Peyer's patch (tissue), 4 donors: ENCODE measurements at regions not wholly inside any gene's neighbourhood (a gene's known extent, or its start where the extent isn't known, plus 50 kb on each side); places are given as distances from the start of the nearest gene placed in this dataset.

Experiments
- POLR2A ChIP-seq, 2 donors: fragments of 450-650 bp; IDR thresholded peaks; one replicate each; pipeline ENCODE4 v1.5.1; 2017; ENCODE audit warnings: antibody characterized with exemption in 2 of 2, mild to moderate bottlenecking in 2 of 2, moderate library complexity in 2 of 2
- TF ChIP-seq, protein P1 (sequence below), 6 experiments: fragments of 450-650 bp in 4 of 6; fragments of 200-600 bp in 2 of 6; sonication (generic) in 1 of 6; IDR thresholded peaks; one replicate each; pipeline ENCODE4 v1.5.1; 2017 to 2019; ENCODE audit warnings: antibody characterized with exemption in 6 of 6, mild to moderate bottlenecking in 3 of 6, moderate library complexity in 1 of 6

DNA sequence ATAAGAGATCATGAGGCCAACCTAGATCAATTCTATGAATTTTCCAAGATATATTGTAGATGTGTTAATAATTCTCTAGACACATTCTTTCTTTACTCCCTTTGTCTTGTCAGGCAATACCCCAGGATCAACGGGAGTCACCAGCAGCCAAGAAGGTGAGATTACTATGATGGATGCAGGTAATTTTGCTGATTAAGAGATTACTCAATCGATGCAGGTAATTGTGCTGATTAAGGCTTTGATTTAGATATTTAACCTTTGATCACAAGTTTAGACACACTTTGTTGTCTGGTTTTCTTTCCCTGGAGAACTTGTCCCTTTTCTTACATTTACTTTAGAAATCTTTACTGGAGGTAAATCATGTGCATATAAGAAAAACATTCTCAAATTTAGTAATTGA lies 134.3 kb upstream of the CNTN1 start:
- TF ChIP-seq, protein P1, sequence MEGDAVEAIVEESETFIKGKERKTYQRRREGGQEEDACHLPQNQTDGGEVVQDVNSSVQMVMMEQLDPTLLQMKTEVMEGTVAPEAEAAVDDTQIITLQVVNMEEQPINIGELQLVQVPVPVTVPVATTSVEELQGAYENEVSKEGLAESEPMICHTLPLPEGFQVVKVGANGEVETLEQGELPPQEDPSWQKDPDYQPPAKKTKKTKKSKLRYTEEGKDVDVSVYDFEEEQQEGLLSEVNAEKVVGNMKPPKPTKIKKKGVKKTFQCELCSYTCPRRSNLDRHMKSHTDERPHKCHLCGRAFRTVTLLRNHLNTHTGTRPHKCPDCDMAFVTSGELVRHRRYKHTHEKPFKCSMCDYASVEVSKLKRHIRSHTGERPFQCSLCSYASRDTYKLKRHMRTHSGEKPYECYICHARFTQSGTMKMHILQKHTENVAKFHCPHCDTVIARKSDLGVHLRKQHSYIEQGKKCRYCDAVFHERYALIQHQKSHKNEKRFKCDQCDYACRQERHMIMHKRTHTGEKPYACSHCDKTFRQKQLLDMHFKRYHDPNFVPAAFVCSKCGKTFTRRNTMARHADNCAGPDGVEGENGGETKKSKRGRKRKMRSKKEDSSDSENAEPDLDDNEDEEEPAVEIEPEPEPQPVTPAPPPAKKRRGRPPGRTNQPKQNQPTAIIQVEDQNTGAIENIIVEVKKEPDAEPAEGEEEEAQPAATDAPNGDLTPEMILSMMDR (IDR thresholded peaks at IDR 0.05) = no peak
- TF ChIP-seq POLR2A (IDR thresholded peaks at IDR 0.05) = no peak
